ENCODE measurements at regions not wholly inside any gene's neighbourhood (a gene's known extent, or its start where the extent isn't known, plus 50 kb on each side); places are given as distances from the start of the nearest gene placed in this dataset.

- no peak for ATAC-seq
Measured at GRCh38 chr11:37718431-37718999, 1120.5 kb upstream of the RAG2 start.

- no peak for ATAC-seq
Measured at GRCh38 chr11:37712251-37712650, 1114.2 kb upstream of the RAG2 start.

GRCh38 chr11:37710031-37710430, 1112.0 kb upstream of the RAG2 start:
- ATAC-seq: no peak

GRCh38 chr11:37704791-37705190, 1106.8 kb upstream of the RAG2 start:
- no peak for ATAC-seq

GRCh38 chr11:37699644-37700043, 1101.6 kb upstream of the RAG2 start:
- no peak for ATAC-seq

GRCh38 chr11:37695283-37695682, 1097.2 kb upstream of the RAG2 start:
- no peak for ATAC-seq

GRCh38 chr11:37689951-37690350, 1091.9 kb upstream of the RAG2 start:
- no peak for ATAC-seq

GRCh38 chr11:37688456-37688855, 1090.4 kb upstream of the RAG2 start:
- ATAC-seq: no peak

GRCh38 chr11:37687130-37687529, 1089.1 kb upstream of the RAG2 start:
- ATAC-seq: no peak

- no peak for ATAC-seq
Measured at GRCh38 chr11:37671321-37671720, 1073.3 kb upstream of the RAG2 start.

GRCh38 chr11:37666960-37667359, 1068.9 kb upstream of the RAG2 start:
- ATAC-seq: no peak

GRCh38 chr11:37657645-37658044, 1059.6 kb upstream of the RAG2 start:
- no peak for ATAC-seq

GRCh38 chr11:37647767-37648166, 1049.7 kb upstream of the RAG2 start:
- ATAC-seq: no peak

GRCh38 chr11:37643968-37644367, 1045.9 kb upstream of the RAG2 start:
- ATAC-seq: no peak

GRCh38 chr11:37642296-37642695, 1044.3 kb upstream of the RAG2 start:
- no peak for ATAC-seq

GRCh38 chr11:37632748-37633147, 1034.7 kb upstream of the RAG2 start:
- no peak for ATAC-seq

- ATAC-seq: no peak
Measured at GRCh38 chr11:37630866-37631265, 1032.8 kb upstream of the RAG2 start.

- ATAC-seq: no peak
Measured at GRCh38 chr11:37623778-37624177, 1025.7 kb upstream of the RAG2 start.

- ATAC-seq: no peak
Measured at GRCh38 chr11:37621662-37622061, 1023.6 kb upstream of the RAG2 start.

GRCh38 chr11:37616291-37616690, 1018.3 kb upstream of the RAG2 start:
- ATAC-seq: no peak

- no peak for ATAC-seq
Measured at GRCh38 chr11:37613031-37613430, 1015.0 kb upstream of the RAG2 start.

- ATAC-seq: no peak
Measured at GRCh38 chr11:37612146-37612545, 1014.1 kb upstream of the RAG2 start.

- ATAC-seq: no peak
Measured at GRCh38 chr11:37605229-37605628, 1007.2 kb upstream of the RAG2 start.

GRCh38 chr11:37598381-37598780, 1000.3 kb upstream of the RAG2 start:
- no peak for ATAC-seq

GRCh38 chr11:37597776-37598175, 999.7 kb upstream of the RAG2 start:
- ATAC-seq: no peak

- ATAC-seq: no peak
Measured at GRCh38 chr11:37595845-37596244, 997.8 kb upstream of the RAG2 start.

All from esophagus mucosa (tissue), 1 donor.